Panc1 (cell line): ENCODE measurements at regions not wholly inside any gene's neighbourhood (a gene's known extent, or its start where the extent isn't known, plus 50 kb on each side); places are given as distances from the start of the nearest gene placed in this dataset.

ENCODE experiments used
- ATAC-seq: fragments of 200-7000 bp; cut with Tn5 transposase; 2 replicates; pipeline ENCODE4 v1.9.1; 2020; ENCODE audit warnings: mild to moderate bottlenecking, moderate library complexity
- BruUV-seq: library from RNA; stranded (reverse); fragments of 400-500 nt; replicated peaks from 2 replicates; lab custom pipeline; 2021; lab: Mats Ljungman, UMichigan
- CTCF ChIA-PET: fragments of 300-600 bp; sonication (Branson Sonifier 250); formaldehyde crosslinking; loops from one replicate; lab custom pipeline; 2022; ENCODE audit warnings: antibody characterized with exemption; lab: Charles Lee
- POLR2A ChIA-PET: fragments of 300-600 bp; sonication (Branson Sonifier 250); formaldehyde crosslinking; loops from one replicate; lab custom pipeline; 2022; ENCODE audit warnings: antibody characterized with exemption; lab: Charles Lee
- DNase-seq: peaks from one replicate; pipeline ENCODE4 v3.0.0-alpha.2; 2010; ENCODE audit warnings: low read depth, low spot score
- H3K27ac ChIP-seq: 2 replicates; pipeline ENCODE4 v1.5.1; 2011; ENCODE audit warnings: mild to moderate bottlenecking, low read length, inconsistent platforms
- H3K27me3 ChIP-seq: fragments of 200-500 bp; sonication (Bioruptor generic); 2 replicates; pipeline ENCODE4 v1.6.0; 2014; ENCODE audit warnings: low read length, inconsistent platforms; ENCODE audit not compliant: control insufficient read depth, insufficient read depth
- H3K36me3 ChIP-seq: fragments of 200-500 bp; sonication (Bioruptor generic); 2 replicates; pipeline ENCODE4 v1.5.1; 2014; ENCODE audit warnings: inconsistent platforms, mild to moderate bottlenecking, low read length, moderate library complexity; ENCODE audit not compliant: control insufficient read depth, insufficient read depth
- H3K4me1 ChIP-seq: 2 replicates; pipeline ENCODE4 v1.5.1; 2011; ENCODE audit warnings: inconsistent platforms, mild to moderate bottlenecking, low read length, moderate library complexity; ENCODE audit not compliant: control insufficient read depth, insufficient read depth
- H3K4me3 ChIP-seq, 2 experiments: 2 replicates each; pipeline ENCODE4 v1.5.1; 2011 to 2012; ENCODE audit warnings: low read depth in 2 of 2, low read length in 2 of 2, mild to moderate bottlenecking in 2 of 2, inconsistent platforms in 1 of 2, moderate library complexity in 1 of 2
- H3K9me3 ChIP-seq: fragments of 200-500 bp; sonication (Bioruptor generic); 2 replicates; pipeline ENCODE4 v1.5.1; 2014; ENCODE audit warnings: low read depth, mild to moderate bottlenecking, inconsistent platforms, low read length, moderate library complexity; ENCODE audit not compliant: control insufficient read depth, insufficient read depth
- POLR2AphosphoS5 ChIP-seq: IDR thresholded peaks from 2 replicates; pipeline ENCODE4 v1.6.1; 2012; ENCODE audit warnings: mild to moderate bottlenecking, low read depth, low read length, moderate library complexity
- REST ChIP-seq, 2 experiments: IDR thresholded peaks; 2 replicates each; pipeline ENCODE4 v1.6.1; 2011 to 2012; ENCODE audit warnings: low read depth in 2 of 2, control low read depth in 1 of 2, low read length in 1 of 2, mild to moderate bottlenecking in 1 of 2, moderate library complexity in 1 of 2; ENCODE audit not compliant: insufficient read depth in 1 of 2
- SIN3A ChIP-seq: IDR thresholded peaks from 2 replicates; pipeline ENCODE4 v1.6.1; 2012; ENCODE audit warnings: low read depth, mild to moderate bottlenecking, low read length, moderate library complexity, borderline replicate concordance; ENCODE audit not compliant: insufficient read depth
- TCF7L2 ChIP-seq: IDR thresholded peaks from 2 replicates; pipeline ENCODE4 v1.6.1; 2011; ENCODE audit warnings: mild to moderate bottlenecking, low read depth, low read length, inconsistent platforms
- in situ Hi-C: cut with HindIII; loops from 2 replicates; pipeline ENCODE4 v1.10.0; 2016; ENCODE audit warnings: low sequenced_read_pairs, low pct_unique_long_range_greater_than_20kb
- intact Hi-C: fragments of 100-400 bp; cut with micrococcal nuclease; formaldehyde crosslinking; loops from one replicate; pipeline ENCODE4 v1.10.0; 2022; ENCODE audit not compliant: unreplicated experiment
- TF ChIP-seq, protein P1 (sequence below): fragments of 450-650 bp; IDR thresholded peaks from 2 replicates; pipeline ENCODE4 v1.5.1; 2017; ENCODE audit warnings: mild to moderate bottlenecking

GRCh38 chr2:223420048-223420447 lies 182.1 kb downstream of the SCG2 start:
- intact Hi-C loops (no loop called here), in situ Hi-C loops (no loop called here)
- CTCF ChIA-PET, result no interaction called here
- Histone ChIP-seq H3K36me3 (no peaks in the 10 kb centered on the region), H3K4me1 (no peaks in the 10 kb centered on the region), H3K27me3 (no peaks in the 10 kb centered on the region), H3K9me3 (no peaks in the 10 kb centered on the region), H3K27ac (no peak overlapping the region), H3K4me3 (no peak overlapping the region)
- TF ChIP-seq POLR2AphosphoS5 (no peak), REST (IDR thresholded peaks at IDR 0.05; ENCODE audit: insufficient read depth in 1 of 2, low read depth in 2 of 2, low read length in 1 of 2) (no peak), TCF7L2 (no peak), SIN3A (no peak)
- TF ChIP-seq, protein P1, sequence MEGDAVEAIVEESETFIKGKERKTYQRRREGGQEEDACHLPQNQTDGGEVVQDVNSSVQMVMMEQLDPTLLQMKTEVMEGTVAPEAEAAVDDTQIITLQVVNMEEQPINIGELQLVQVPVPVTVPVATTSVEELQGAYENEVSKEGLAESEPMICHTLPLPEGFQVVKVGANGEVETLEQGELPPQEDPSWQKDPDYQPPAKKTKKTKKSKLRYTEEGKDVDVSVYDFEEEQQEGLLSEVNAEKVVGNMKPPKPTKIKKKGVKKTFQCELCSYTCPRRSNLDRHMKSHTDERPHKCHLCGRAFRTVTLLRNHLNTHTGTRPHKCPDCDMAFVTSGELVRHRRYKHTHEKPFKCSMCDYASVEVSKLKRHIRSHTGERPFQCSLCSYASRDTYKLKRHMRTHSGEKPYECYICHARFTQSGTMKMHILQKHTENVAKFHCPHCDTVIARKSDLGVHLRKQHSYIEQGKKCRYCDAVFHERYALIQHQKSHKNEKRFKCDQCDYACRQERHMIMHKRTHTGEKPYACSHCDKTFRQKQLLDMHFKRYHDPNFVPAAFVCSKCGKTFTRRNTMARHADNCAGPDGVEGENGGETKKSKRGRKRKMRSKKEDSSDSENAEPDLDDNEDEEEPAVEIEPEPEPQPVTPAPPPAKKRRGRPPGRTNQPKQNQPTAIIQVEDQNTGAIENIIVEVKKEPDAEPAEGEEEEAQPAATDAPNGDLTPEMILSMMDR, result no peak
- ATAC-seq (no peak), DNase-seq (no peak)
- POLR2A ChIA-PET, result no interaction called here
- BruUV-seq, result no TSS peak

DNA sequence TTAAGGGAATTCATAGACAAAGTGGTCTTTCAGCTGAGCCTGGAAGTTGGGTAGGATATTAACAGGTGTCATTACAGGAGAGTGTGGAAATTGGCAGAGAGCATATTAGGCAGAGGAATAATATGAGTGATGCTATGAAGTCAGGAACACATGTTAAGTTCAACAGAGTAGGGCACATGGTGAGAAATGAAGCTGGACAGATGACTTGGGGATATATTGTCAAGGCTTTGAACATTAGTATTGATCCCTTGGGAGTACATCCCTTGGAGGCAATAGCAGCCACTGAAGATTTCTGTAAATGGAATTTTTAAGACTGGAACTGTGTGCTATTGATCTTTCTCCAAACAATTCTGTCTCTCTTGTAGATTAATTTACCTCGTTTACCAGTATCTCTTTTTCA lies 170.7 kb downstream of the SCG2 start:
- no TSS peak for BruUV-seq
- no peaks in the 10 kb centered on the region for H3K36me3 ChIP-seq
- no peaks in the 10 kb centered on the region for H3K27me3 ChIP-seq
- ATAC-seq (no peak), DNase-seq (no peak)
- ChIA-PET POLR2A (no interaction called here), CTCF (interaction anchor here (0.6 kb wide), 1 partner anchor 177 kb away, joined by 6 read pairs; no protein-coding TSS in a partner anchor)
- no peaks in the 10 kb centered on the region for H3K9me3 ChIP-seq
- H3K27ac ChIP-seq, result no peak overlapping the region
- in situ Hi-C loops (no loop called here), intact Hi-C loops (no loop called here)
- TF ChIP-seq POLR2AphosphoS5 (no peak), REST (IDR thresholded peaks at IDR 0.05; ENCODE audit: insufficient read depth in 1 of 2, low read depth in 2 of 2, low read length in 1 of 2) (no peak), SIN3A (no peak), TCF7L2 (no peak)
- TF ChIP-seq, protein P1, result no peak
- no peak overlapping the region for H3K4me3 ChIP-seq
- H3K4me1 ChIP-seq, result no peaks in the 10 kb centered on the region
